ENCODE measurements at regions not wholly inside any gene's neighbourhood (a gene's known extent, or its start where the extent isn't known, plus 50 kb on each side); places are given as distances from the start of the nearest gene placed in this dataset.

GRCh38 chr6:99768166-99768565 lies 161.5 kb downstream of the PRDM13 start:
- TF ChIP-seq RNF2 (IDR thresholded peaks at IDR 0.05) = no peak
- TF ChIP-seq FOXM1 (IDR thresholded peaks at IDR 0.05; ENCODE audit: low read depth) = no peak
- no peak for TF ChIP-seq FOXM1 (CRISPR knock-in tag; IDR thresholded peaks at IDR 0.05; ENCODE audit: low read depth)
- no peak for TF ChIP-seq POLR2AphosphoS5 (IDR thresholded peaks at IDR 0.05; ENCODE audit: control insufficient read depth, insufficient read depth, low read depth, low read length)
- TF ChIP-seq TCF7 (IDR thresholded peaks at IDR 0.05; ENCODE audit: borderline replicate concordance) = no peak
- TF ChIP-seq ZNF197 (CRISPR knock-in tag; IDR thresholded peaks at IDR 0.05; ENCODE audit: low read depth) = no peak
- TF ChIP-seq RAD21 (CRISPR knock-in tag; conservative IDR thresholded peaks at IDR 0.05 in 1 of 2, IDR thresholded peaks at IDR 0.05 in 1 of 2) = no peak
- no peak for TF ChIP-seq ARID3A (IDR thresholded peaks at IDR 0.05; ENCODE audit: borderline replicate concordance, low read depth, low read length)
- TF ChIP-seq CHCHD3 (CRISPR knock-in tag; IDR thresholded peaks at IDR 0.05) = no peak
- TF ChIP-seq CREB1 (IDR thresholded peaks at IDR 0.05) = no peak
- TF ChIP-seq CREB1 (CRISPR knock-in tag; IDR thresholded peaks at IDR 0.05) = no peak
- no peak for TF ChIP-seq CHD1 (IDR thresholded peaks at IDR 0.05; ENCODE audit: low read length)
- no peak for TF ChIP-seq CTCF (IDR thresholded peaks at IDR 0.05 in 2 of 3, conservative IDR thresholded peaks at IDR 0.05 in 1 of 3; ENCODE audit: insufficient read depth in 2 of 3, low read depth in 1 of 3, low read length in 3 of 3)
- no peak for TF ChIP-seq HDGF (IDR thresholded peaks at IDR 0.05)
- no peak for TF ChIP-seq ELF4 (CRISPR knock-in tag; IDR thresholded peaks at IDR 0.05)
- TF ChIP-seq MAFK (IDR thresholded peaks at IDR 0.05; ENCODE audit: low read length) = 0 out of 2 replicates have a peak, but pooled peaks have one; percentile 6

All from K562 (cell line).